GM23338 (cell line): ENCODE measurements at regions not wholly inside any gene's neighbourhood (a gene's known extent, or its start where the extent isn't known, plus 50 kb on each side); places are given as distances from the start of the nearest gene placed in this dataset.

Experiments used
- ATAC-seq: fragments of 200-7000 bp; cut with Tn5 transposase; 3 replicates; pipeline ENCODE4 v1.9.1; 2020
- DNase-seq: peaks from one replicate; pipeline ENCODE4 v3.0.0-alpha.2; 2015; ENCODE audit warnings: low spot score
- H2AFZ ChIP-seq: fragments of 200-600 bp; sonication (generic); 2 replicates; pipeline ENCODE4 v1.8.0; 2016; ENCODE audit warnings: antibody characterized with exemption, mild to moderate bottlenecking, moderate library complexity
- H3F3A ChIP-seq: fragments of 200-600 bp; sonication (generic); replicated peaks from 2 replicates; pipeline ENCODE4 v1.8.0; 2017; ENCODE audit warnings: antibody characterized with exemption, mixed run types, low read depth
- H3K27ac ChIP-seq: fragments of 200-600 bp; sonication (generic); 2 replicates; pipeline ENCODE4 v1.6.1; 2016; ENCODE audit warnings: low read depth
- H3K27me3 ChIP-seq: fragments of 200-600 bp; sonication (generic); 2 replicates; pipeline ENCODE4 v1.8.0; 2016; ENCODE audit warnings: mild to moderate bottlenecking, mixed run types, moderate library complexity; ENCODE audit not compliant: insufficient read depth
- H3K36me3 ChIP-seq: fragments of 200-600 bp; sonication (generic); 2 replicates; pipeline ENCODE4 v1.8.0; 2016; ENCODE audit warnings: mild to moderate bottlenecking; ENCODE audit not compliant: insufficient read depth
- H3K4me1 ChIP-seq: fragments of 200-600 bp; sonication (generic); 2 replicates; pipeline ENCODE4 v1.8.0; 2016; ENCODE audit warnings: mild to moderate bottlenecking, moderate library complexity; ENCODE audit not compliant: insufficient read depth
- H3K4me2 ChIP-seq: fragments of 200-600 bp; sonication (generic); 2 replicates; pipeline ENCODE4 v1.7.1; 2017; ENCODE audit warnings: mixed run types
- H3K4me3 ChIP-seq: fragments of 200-600 bp; sonication (generic); 2 replicates; pipeline ENCODE4 v1.6.1; 2016; ENCODE audit warnings: mixed run types
- H3K79me2 ChIP-seq: fragments of 200-600 bp; sonication (generic); replicated peaks from 2 replicates; pipeline ENCODE4 v1.8.0; 2017; ENCODE audit warnings: mild to moderate bottlenecking; ENCODE audit not compliant: insufficient read depth
- H3K9me2 ChIP-seq: fragments of 200-600 bp; sonication (generic); 2 replicates; pipeline ENCODE4 v1.8.0; 2017; ENCODE audit not compliant: insufficient read depth
- H4K20me1 ChIP-seq: fragments of 200-600 bp; sonication (generic); replicated peaks from 2 replicates; pipeline ENCODE4 v1.8.0; 2017; ENCODE audit warnings: mild to moderate bottlenecking; ENCODE audit not compliant: insufficient read depth
- H3K27ac Mint-ChIP-seq: 2 replicates; pipeline ENCODE4 v1.8.0; 2020; ENCODE audit warnings: inconsistent platforms, mild to moderate bottlenecking, moderate library complexity, mixed read lengths
- H3K27me3 Mint-ChIP-seq: 3 replicates; pipeline ENCODE4 v1.8.0; 2022; ENCODE audit warnings: low read depth, mild to moderate bottlenecking, moderate library complexity, mixed read lengths, inconsistent platforms; ENCODE audit not compliant: insufficient read depth, poor library complexity
- H3K36me3 Mint-ChIP-seq: 3 replicates; pipeline ENCODE4 v1.8.0; 2021; ENCODE audit warnings: low read depth, mild to moderate bottlenecking, inconsistent platforms, moderate library complexity, mixed read lengths
- H3K4me1 Mint-ChIP-seq: 3 replicates; pipeline ENCODE4 v1.8.0; 2020; ENCODE audit warnings: mild to moderate bottlenecking, inconsistent platforms, mixed read lengths
- H3K4me3 Mint-ChIP-seq: 3 replicates; pipeline ENCODE4 v1.8.0; 2021; ENCODE audit warnings: moderate library complexity, mild to moderate bottlenecking, inconsistent platforms, mixed read lengths
- H3K9me3 Mint-ChIP-seq: 3 replicates; pipeline ENCODE4 v1.8.0; 2020; ENCODE audit warnings: moderate library complexity, mild to moderate bottlenecking, inconsistent platforms, mixed read lengths
- CREB1 ChIP-seq: fragments of 250-450 bp; sonication (Bioruptor Pico); IDR thresholded peaks from 2 replicates; pipeline ENCODE4 v1.5.0; 2020; ENCODE audit warnings: low read depth, mild to moderate bottlenecking, moderate library complexity
- CTCF ChIP-seq, 2 experiments: fragments of 200-600 bp in 1 of 2; sonication (generic) in 1 of 2; conservative IDR thresholded peaks; 2 replicates each; pipeline versions ENCODE4 v1.5.1 to v1.6.1; 2016 to 2017; ENCODE audit warnings: antibody characterized with exemption in 2 of 2, low read depth in 2 of 2, mild to moderate bottlenecking in 2 of 2, moderate library complexity in 1 of 2
- ETS1 ChIP-seq: IDR thresholded peaks from 2 replicates; pipeline ENCODE4 v1.6.1; 2016; ENCODE audit warnings: antibody characterized with exemption
- EZH2 ChIP-seq: fragments of 200-600 bp; sonication (generic); IDR thresholded peaks from one replicate; pipeline ENCODE4 v1.8.0; 2017; ENCODE audit warnings: antibody characterized with exemption, mild to moderate bottlenecking, low read depth; ENCODE audit not compliant: unreplicated experiment
- EZH2phosphoT487 ChIP-seq: fragments of 200-600 bp; sonication (generic); IDR thresholded peaks from one replicate; pipeline ENCODE4 v1.8.1; 2018; ENCODE audit warnings: antibody characterized with exemption; ENCODE audit not compliant: unreplicated experiment
- JUNB ChIP-seq: IDR thresholded peaks from one replicate; pipeline ENCODE4 v1.6.1; 2016; ENCODE audit warnings: antibody characterized with exemption; ENCODE audit not compliant: unreplicated experiment
- NANOG ChIP-seq: IDR thresholded peaks from 2 replicates; pipeline ENCODE4 v1.6.1; 2016; ENCODE audit warnings: antibody characterized with exemption, borderline replicate concordance
- POLR2AphosphoS5 ChIP-seq: IDR thresholded peaks from 2 replicates; pipeline ENCODE4 v1.6.1; 2016; ENCODE audit warnings: antibody characterized with exemption, low read depth
- STAT1 ChIP-seq: IDR thresholded peaks from one replicate; pipeline ENCODE4 v1.6.1; 2016; ENCODE audit warnings: antibody characterized with exemption; ENCODE audit not compliant: unreplicated experiment
- ZNF114 ChIP-seq: fragments of 250-450 bp; sonication (Bioruptor Pico); IDR thresholded peaks from 2 replicates; pipeline ENCODE4 v1.5.0; 2020; ENCODE audit warnings: mild to moderate bottlenecking, moderate library complexity
- ZNF331 ChIP-seq: fragments of 250-450 bp; sonication (Bioruptor Pico); IDR thresholded peaks from 2 replicates; pipeline ENCODE4 v1.5.0; 2020; ENCODE audit warnings: low read depth, mild to moderate bottlenecking, moderate library complexity
- TF ChIP-seq, protein P1 (sequence below): IDR thresholded peaks from one replicate; pipeline ENCODE4 v1.6.1; 2018; ENCODE audit warnings: antibody characterized with exemption; ENCODE audit not compliant: unreplicated experiment
- TF ChIP-seq, protein P2 (sequence below): fragments of 250-450 bp; sonication (Bioruptor Pico); IDR thresholded peaks from 2 replicates; pipeline ENCODE4 v1.5.0; 2020; ENCODE audit warnings: mild to moderate bottlenecking, moderate library complexity

DNA sequence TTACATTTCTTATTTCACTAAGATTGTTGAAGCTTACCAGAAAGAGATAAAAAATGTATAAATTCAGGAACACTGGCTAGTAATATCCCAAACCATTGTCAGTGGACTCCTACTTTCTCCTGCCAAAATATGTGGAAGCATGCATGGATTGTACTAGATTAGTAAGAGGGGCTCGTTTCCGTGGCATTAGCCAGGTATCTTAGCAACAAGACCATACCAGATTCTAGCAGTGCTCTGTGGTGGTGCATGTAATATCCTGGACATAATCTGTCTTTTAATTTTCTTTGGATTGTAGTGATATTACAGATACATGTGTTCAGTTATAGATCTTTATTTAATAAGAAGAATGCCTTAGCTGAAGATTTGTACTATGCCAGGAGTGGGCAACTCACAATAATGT lies 371.9 kb upstream of the PITX2 start:
- no peaks in the 10 kb centered on the region for H3K36me3 ChIP-seq
- no peak overlapping the region for H3K4me3 ChIP-seq
- H3K27ac ChIP-seq: no peak overlapping the region
- no peaks in the 10 kb centered on the region for H3K9me3 Mint-ChIP-seq
- TF ChIP-seq POLR2AphosphoS5: no peak
- TF ChIP-seq CTCF (conservative IDR thresholded peaks at IDR 0.05; ENCODE audit: low read depth in 2 of 2): no peak
- TF ChIP-seq NANOG: no peak
- no peak for TF ChIP-seq STAT1
- TF ChIP-seq EZH2phosphoT487: no peak
- no peak for TF ChIP-seq ZNF114 (CRISPR knock-in tag)
- no peak for TF ChIP-seq ETS1
- no peak for TF ChIP-seq ZNF331 (CRISPR knock-in tag)
- TF ChIP-seq CREB1 (CRISPR knock-in tag): no peak
- no peak for TF ChIP-seq EZH2
- TF ChIP-seq, protein P1, sequence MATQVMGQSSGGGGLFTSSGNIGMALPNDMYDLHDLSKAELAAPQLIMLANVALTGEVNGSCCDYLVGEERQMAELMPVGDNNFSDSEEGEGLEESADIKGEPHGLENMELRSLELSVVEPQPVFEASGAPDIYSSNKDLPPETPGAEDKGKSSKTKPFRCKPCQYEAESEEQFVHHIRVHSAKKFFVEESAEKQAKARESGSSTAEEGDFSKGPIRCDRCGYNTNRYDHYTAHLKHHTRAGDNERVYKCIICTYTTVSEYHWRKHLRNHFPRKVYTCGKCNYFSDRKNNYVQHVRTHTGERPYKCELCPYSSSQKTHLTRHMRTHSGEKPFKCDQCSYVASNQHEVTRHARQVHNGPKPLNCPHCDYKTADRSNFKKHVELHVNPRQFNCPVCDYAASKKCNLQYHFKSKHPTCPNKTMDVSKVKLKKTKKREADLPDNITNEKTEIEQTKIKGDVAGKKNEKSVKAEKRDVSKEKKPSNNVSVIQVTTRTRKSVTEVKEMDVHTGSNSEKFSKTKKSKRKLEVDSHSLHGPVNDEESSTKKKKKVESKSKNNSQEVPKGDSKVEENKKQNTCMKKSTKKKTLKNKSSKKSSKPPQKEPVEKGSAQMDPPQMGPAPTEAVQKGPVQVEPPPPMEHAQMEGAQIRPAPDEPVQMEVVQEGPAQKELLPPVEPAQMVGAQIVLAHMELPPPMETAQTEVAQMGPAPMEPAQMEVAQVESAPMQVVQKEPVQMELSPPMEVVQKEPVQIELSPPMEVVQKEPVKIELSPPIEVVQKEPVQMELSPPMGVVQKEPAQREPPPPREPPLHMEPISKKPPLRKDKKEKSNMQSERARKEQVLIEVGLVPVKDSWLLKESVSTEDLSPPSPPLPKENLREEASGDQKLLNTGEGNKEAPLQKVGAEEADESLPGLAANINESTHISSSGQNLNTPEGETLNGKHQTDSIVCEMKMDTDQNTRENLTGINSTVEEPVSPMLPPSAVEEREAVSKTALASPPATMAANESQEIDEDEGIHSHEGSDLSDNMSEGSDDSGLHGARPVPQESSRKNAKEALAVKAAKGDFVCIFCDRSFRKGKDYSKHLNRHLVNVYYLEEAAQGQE: no peak
- TF ChIP-seq JUNB: no peak
- TF ChIP-seq, protein P2, sequence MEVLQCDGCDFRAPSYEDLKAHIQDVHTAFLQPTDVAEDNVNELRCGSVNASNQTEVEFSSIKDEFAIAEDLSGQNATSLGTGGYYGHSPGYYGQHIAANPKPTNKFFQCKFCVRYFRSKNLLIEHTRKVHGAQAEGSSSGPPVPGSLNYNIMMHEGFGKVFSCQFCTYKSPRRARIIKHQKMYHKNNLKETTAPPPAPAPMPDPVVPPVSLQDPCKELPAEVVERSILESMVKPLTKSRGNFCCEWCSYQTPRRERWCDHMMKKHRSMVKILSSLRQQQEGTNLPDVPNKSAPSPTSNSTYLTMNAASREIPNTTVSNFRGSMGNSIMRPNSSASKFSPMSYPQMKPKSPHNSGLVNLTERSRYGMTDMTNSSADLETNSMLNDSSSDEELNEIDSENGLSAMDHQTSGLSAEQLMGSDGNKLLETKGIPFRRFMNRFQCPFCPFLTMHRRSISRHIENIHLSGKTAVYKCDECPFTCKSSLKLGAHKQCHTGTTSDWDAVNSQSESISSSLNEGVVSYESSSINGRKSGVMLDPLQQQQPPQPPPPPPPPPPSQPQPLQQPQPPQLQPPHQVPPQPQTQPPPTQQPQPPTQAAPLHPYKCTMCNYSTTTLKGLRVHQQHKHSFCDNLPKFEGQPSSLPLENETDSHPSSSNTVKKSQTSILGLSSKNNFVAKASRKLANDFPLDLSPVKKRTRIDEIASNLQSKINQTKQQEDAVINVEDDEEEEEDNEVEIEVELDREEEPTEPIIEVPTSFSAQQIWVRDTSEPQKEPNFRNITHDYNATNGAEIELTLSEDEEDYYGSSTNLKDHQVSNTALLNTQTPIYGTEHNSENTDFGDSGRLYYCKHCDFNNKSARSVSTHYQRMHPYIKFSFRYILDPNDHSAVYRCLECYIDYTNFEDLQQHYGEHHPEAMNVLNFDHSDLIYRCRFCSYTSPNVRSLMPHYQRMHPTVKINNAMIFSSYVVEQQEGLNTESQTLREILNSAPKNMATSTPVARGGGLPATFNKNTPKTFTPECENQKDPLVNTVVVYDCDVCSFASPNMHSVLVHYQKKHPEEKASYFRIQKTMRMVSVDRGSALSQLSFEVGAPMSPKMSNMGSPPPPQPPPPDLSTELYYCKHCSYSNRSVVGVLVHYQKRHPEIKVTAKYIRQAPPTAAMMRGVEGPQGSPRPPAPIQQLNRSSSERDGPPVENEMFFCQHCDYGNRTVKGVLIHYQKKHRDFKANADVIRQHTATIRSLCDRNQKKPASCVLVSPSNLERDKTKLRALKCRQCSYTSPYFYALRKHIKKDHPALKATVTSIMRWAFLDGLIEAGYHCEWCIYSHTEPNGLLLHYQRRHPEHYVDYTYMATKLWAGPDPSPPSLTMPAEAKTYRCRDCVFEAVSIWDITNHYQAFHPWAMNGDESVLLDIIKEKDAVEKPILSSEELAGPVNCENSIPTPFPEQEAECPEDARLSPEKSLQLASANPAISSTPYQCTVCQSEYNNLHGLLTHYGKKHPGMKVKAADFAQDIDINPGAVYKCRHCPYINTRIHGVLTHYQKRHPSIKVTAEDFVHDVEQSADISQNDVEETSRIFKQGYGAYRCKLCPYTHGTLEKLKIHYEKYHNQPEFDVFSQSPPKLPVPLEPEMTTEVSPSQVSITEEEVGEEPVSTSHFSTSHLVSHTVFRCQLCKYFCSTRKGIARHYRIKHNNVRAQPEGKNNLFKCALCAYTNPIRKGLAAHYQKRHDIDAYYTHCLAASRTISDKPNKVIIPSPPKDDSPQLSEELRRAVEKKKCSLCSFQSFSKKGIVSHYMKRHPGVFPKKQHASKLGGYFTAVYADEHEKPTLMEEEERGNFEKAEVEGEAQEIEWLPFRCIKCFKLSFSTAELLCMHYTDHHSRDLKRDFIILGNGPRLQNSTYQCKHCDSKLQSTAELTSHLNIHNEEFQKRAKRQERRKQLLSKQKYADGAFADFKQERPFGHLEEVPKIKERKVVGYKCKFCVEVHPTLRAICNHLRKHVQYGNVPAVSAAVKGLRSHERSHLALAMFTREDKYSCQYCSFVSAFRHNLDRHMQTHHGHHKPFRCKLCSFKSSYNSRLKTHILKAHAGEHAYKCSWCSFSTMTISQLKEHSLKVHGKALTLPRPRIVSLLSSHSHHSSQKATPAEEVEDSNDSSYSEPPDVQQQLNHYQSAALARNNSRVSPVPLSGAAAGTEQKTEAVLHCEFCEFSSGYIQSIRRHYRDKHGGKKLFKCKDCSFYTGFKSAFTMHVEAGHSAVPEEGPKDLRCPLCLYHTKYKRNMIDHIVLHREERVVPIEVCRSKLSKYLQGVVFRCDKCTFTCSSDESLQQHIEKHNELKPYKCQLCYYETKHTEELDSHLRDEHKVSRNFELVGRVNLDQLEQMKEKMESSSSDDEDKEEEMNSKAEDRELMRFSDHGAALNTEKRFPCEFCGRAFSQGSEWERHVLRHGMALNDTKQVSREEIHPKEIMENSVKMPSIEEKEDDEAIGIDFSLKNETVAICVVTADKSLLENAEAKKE (CRISPR knock-in tag): no peak
- H3K27me3 Mint-ChIP-seq: no peaks in the 10 kb centered on the region
- H3K9me2 ChIP-seq: no peaks in the 10 kb centered on the region
- no peaks in the 10 kb centered on the region for H3K27me3 ChIP-seq
- ATAC-seq: no peak
- H3K36me3 Mint-ChIP-seq: no peaks in the 10 kb centered on the region
- H2AFZ ChIP-seq: no peak overlapping the region
- no peaks in the 10 kb centered on the region for H3K79me2 ChIP-seq
- no peaks in the 10 kb centered on the region for H3K4me1 Mint-ChIP-seq
- H3K4me3 Mint-ChIP-seq: no peak overlapping the region
- H3F3A ChIP-seq: no peaks in the 10 kb centered on the region
- no peak for DNase-seq
- H3K4me1 ChIP-seq: no peaks in the 10 kb centered on the region
- no peak overlapping the region for H3K27ac Mint-ChIP-seq
- H4K20me1 ChIP-seq: no peaks in the 10 kb centered on the region
- H3K4me2 ChIP-seq: no peak overlapping the region
